Fibroblast of villous mesenchyme (primary cell): ENCODE measurements at regions not wholly inside any gene's neighbourhood (a gene's known extent, or its start where the extent isn't known, plus 50 kb on each side); places are given as distances from the start of the nearest gene placed in this dataset.

Source experiments
- DNase-seq: peaks from one replicate; pipeline ENCODE4 v3.0.0-alpha.2; 2010; ENCODE audit warnings: low read depth
- H3K4me3 ChIP-seq: 2 replicates; pipeline ENCODE4 v1.5.1; 2011; ENCODE audit warnings: low read depth, mild to moderate bottlenecking, low read length
- TF ChIP-seq, protein P1 (sequence below): IDR thresholded peaks from 2 replicates; pipeline ENCODE4 v1.5.1; 2012; ENCODE audit warnings: low read depth, mild to moderate bottlenecking, low read length; ENCODE audit not compliant: insufficient read depth

GRCh38 chr4:106628586-106629267 is 260.1 kb upstream of the GIMD1 start:
- peak; percentile 29 for DNase-seq
- no peak overlapping the region for H3K4me3 ChIP-seq
- TF ChIP-seq, protein P1, sequence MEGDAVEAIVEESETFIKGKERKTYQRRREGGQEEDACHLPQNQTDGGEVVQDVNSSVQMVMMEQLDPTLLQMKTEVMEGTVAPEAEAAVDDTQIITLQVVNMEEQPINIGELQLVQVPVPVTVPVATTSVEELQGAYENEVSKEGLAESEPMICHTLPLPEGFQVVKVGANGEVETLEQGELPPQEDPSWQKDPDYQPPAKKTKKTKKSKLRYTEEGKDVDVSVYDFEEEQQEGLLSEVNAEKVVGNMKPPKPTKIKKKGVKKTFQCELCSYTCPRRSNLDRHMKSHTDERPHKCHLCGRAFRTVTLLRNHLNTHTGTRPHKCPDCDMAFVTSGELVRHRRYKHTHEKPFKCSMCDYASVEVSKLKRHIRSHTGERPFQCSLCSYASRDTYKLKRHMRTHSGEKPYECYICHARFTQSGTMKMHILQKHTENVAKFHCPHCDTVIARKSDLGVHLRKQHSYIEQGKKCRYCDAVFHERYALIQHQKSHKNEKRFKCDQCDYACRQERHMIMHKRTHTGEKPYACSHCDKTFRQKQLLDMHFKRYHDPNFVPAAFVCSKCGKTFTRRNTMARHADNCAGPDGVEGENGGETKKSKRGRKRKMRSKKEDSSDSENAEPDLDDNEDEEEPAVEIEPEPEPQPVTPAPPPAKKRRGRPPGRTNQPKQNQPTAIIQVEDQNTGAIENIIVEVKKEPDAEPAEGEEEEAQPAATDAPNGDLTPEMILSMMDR = no peak

- TF ChIP-seq, protein P1 = no peak
- H3K4me3 ChIP-seq = no peak overlapping the region
- DNase-seq = no peak
Measured at GRCh38 chr4:106627051-106627450, 258.5 kb upstream of the GIMD1 start.

- no peak for DNase-seq
- no peak overlapping the region for H3K4me3 ChIP-seq
- TF ChIP-seq, protein P1 = no peak
Measured at GRCh38 chr4:106624671-106625070, 256.1 kb upstream of the GIMD1 start.

GRCh38 chr4:106618956-106619355 is 250.4 kb upstream of the GIMD1 start:
- no peak for DNase-seq
- H3K4me3 ChIP-seq = no peak overlapping the region
- TF ChIP-seq, protein P1 = peak; percentile 9

DNA sequence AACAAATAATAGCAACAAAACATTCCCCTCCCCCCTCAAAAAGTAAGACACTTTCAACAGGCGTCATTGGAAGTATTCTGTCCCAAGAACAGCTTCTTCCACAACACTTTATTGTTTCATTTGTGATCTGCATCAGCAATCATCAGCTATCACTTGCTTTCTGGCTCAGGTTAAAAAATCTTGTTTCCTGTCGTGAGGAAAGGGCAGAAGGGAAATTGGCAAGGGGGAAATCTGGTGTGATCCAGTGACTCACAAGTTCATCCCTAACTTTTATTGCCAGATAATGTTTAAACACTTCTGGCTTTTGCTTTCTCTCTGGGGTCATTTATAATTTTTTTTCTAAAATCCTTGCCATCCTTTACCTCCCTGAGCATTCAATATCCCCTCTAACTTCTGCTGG is 247.4 kb upstream of the GIMD1 start:
- TF ChIP-seq, protein P1 = no peak

GRCh38 chr4:106615410-106615945 is 246.9 kb upstream of the GIMD1 start:
- TF ChIP-seq, protein P1 = no peak
- H3K4me3 ChIP-seq = no peak overlapping the region
- peak; percentile 57 for DNase-seq

More for the DNA sequence above, 247.4 kb upstream of the GIMD1 start:
- DNase-seq = no peak
- no peak overlapping the region for H3K4me3 ChIP-seq
